ENCODE measurements at regions not wholly inside any gene's neighbourhood (a gene's known extent, or its start where the extent isn't known, plus 50 kb on each side); places are given as distances from the start of the nearest gene placed in this dataset.
"Not testable (repeated sequence)": the region's sequence is repeated elsewhere in the genome, so short reads cannot be mapped to it uniquely, and the experiment has no call there.

- not testable (repeated sequence) for TF ChIP-seq FOXM1 (IDR thresholded peaks at IDR 0.05; ENCODE audit: borderline replicate concordance); FOXA1 (IDR thresholded peaks at IDR 0.05); BHLHE40 (IDR thresholded peaks at IDR 0.05; ENCODE audit: borderline replicate concordance); SUZ12 (IDR thresholded peaks at IDR 0.05); SP1 (IDR thresholded peaks at IDR 0.05); TARDBP (IDR thresholded peaks at IDR 0.05); LEF1 (IDR thresholded peaks at IDR 0.05; ENCODE audit: borderline replicate concordance); ELF4 (IDR thresholded peaks at IDR 0.05); CTBP1 (IDR thresholded peaks at IDR 0.05; ENCODE audit: borderline replicate concordance); FOXK2 (IDR thresholded peaks at IDR 0.05); ZNF384 (IDR thresholded peaks at IDR 0.05)
These were observed 86.3 kb upstream of the ADGRE5 start for GRCh38 chr19:14294974-14295373.

Data from HEK293T (cell line).